ENCODE measurements at regions not wholly inside any gene's neighbourhood (a gene's known extent, or its start where the extent isn't known, plus 50 kb on each side); places are given as distances from the start of the nearest gene placed in this dataset.

- H3K4me1 Mint-ChIP-seq: peaks cover 15% of the 10 kb centered on the region
- H3K9me3 Mint-ChIP-seq: peaks cover 22% of the 10 kb centered on the region
- H3K27ac Mint-ChIP-seq: no peak overlapping the region
- POLR2A ChIA-PET: no interaction called here
- 0 out of 2 replicates have a peak, but pooled peaks cover 3% of the 10 kb centered on the region for H3K36me3 Mint-ChIP-seq
- no peak for TF ChIP-seq ZNF671 (CRISPR knock-in tag; IDR thresholded peaks at IDR 0.05)
- TF ChIP-seq, protein P1, sequence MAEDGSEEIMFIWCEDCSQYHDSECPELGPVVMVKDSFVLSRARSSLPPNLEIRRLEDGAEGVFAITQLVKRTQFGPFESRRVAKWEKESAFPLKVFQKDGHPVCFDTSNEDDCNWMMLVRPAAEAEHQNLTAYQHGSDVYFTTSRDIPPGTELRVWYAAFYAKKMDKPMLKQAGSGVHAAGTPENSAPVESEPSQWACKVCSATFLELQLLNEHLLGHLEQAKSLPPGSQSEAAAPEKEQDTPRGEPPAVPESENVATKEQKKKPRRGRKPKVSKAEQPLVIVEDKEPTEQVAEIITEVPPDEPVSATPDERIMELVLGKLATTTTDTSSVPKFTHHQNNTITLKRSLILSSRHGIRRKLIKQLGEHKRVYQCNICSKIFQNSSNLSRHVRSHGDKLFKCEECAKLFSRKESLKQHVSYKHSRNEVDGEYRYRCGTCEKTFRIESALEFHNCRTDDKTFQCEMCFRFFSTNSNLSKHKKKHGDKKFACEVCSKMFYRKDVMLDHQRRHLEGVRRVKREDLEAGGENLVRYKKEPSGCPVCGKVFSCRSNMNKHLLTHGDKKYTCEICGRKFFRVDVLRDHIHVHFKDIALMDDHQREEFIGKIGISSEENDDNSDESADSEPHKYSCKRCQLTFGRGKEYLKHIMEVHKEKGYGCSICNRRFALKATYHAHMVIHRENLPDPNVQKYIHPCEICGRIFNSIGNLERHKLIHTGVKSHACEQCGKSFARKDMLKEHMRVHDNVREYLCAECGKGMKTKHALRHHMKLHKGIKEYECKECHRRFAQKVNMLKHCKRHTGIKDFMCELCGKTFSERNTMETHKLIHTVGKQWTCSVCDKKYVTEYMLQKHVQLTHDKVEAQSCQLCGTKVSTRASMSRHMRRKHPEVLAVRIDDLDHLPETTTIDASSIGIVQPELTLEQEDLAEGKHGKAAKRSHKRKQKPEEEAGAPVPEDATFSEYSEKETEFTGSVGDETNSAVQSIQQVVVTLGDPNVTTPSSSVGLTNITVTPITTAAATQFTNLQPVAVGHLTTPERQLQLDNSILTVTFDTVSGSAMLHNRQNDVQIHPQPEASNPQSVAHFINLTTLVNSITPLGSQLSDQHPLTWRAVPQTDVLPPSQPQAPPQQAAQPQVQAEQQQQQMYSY (CRISPR knock-in tag; IDR thresholded peaks at IDR 0.05): no peak
- no peak for ATAC-seq
- DNase-seq (ENCODE audit: low spot score): no peak
- H3K27me3 Mint-ChIP-seq (ENCODE audit: low read depth): no peaks in the 10 kb centered on the region
- H3K4me3 Mint-ChIP-seq: no peak overlapping the region
- CTCF ChIA-PET: no interaction called here
Measured at GRCh38 chr11:86741839-86742805, 58.2 kb upstream of the PRSS23 start.

GRCh38 chr11:86741484-86741835 lies 58.9 kb upstream of the PRSS23 start:
- ChIA-PET POLR2A (no interaction called here), CTCF (no interaction called here)
- Mint-ChIP-seq H3K27me3 (ENCODE audit: low read depth) (no peaks in the 10 kb centered on the region), H3K4me1 (peaks cover 15% of the 10 kb centered on the region), H3K4me3 (no peak overlapping the region), H3K27ac (peak overlapping the region; percentile 95; the same call in 1 of the 2 replicates), H3K36me3 (0 out of 2 replicates have a peak, but pooled peaks cover 3% of the 10 kb centered on the region), H3K9me3 (peaks cover 22% of the 10 kb centered on the region)
- DNase-seq (ENCODE audit: low spot score): no peak
- ATAC-seq: no peak
- TF ChIP-seq TEAD4 (CRISPR knock-in tag; IDR thresholded peaks at IDR 0.05) (no peak), NFYB (CRISPR knock-in tag; conservative IDR thresholded peaks at IDR 0.05; ENCODE audit: low read depth) (no peak), JAZF1 (CRISPR knock-in tag; IDR thresholded peaks at IDR 0.05) (no peak), TP53 (CRISPR knock-in tag; IDR thresholded peaks at IDR 0.05) (no peak), E2F4 (CRISPR knock-in tag; IDR thresholded peaks at IDR 0.05; ENCODE audit: borderline replicate concordance, low read depth) (no peak), E2F1 (CRISPR knock-in tag; IDR thresholded peaks at IDR 0.05) (no peak), RORB (CRISPR knock-in tag; IDR thresholded peaks at IDR 0.05) (no peak), ZNF416 (CRISPR knock-in tag; IDR thresholded peaks at IDR 0.05) (no peak), SOX15 (CRISPR knock-in tag; IDR thresholded peaks at IDR 0.05) (no peak), OVOL2 (CRISPR knock-in tag; IDR thresholded peaks at IDR 0.05; ENCODE audit: borderline replicate concordance) (no peak), ATF1 (CRISPR knock-in tag; IDR thresholded peaks at IDR 0.05) (no peak)
- TF ChIP-seq, protein P1 (CRISPR knock-in tag; IDR thresholded peaks at IDR 0.05): no peak
- TF ChIP-seq, protein P2, sequence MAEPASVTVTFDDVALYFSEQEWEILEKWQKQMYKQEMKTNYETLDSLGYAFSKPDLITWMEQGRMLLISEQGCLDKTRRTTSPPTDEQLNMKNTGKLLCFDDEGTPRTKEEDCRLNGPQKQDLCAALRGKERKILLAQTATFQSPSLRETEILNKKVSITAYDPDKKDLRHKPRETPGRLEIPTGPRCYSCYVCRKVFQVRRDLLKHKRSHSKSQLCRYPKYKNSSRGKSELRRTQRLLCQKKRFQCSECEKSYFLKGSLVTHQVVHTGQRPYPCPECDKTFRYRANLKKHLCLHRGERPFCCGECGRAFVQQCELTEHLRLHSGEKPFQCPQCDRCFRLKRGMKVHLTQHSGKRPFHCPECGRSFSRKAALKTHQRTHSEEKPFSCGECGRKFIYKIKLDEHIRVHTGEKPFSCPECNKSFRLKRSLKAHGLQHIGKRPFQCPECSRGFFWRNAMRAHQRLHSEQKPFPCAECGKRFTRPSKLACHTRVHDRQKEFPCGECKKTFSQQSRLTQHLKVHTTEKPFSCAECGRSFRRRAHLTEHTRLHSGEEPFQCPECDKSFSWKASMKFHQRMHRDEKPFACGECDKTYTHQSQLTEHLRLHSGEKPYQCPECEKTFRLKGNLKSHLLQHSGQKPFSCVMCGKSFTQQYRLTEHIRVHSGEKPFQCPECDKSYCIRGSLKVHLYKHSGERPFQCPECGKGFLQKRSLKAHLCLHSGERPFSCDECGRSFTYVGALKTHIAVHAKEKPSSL (CRISPR knock-in tag; conservative IDR thresholded peaks at IDR 0.05): no peak
- TF ChIP-seq, protein P3, sequence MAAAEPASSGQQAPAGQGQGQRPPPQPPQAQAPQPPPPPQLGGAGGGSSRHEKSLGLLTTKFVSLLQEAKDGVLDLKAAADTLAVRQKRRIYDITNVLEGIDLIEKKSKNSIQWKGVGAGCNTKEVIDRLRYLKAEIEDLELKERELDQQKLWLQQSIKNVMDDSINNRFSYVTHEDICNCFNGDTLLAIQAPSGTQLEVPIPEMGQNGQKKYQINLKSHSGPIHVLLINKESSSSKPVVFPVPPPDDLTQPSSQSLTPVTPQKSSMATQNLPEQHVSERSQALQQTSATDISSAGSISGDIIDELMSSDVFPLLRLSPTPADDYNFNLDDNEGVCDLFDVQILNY (CRISPR knock-in tag; IDR thresholded peaks at IDR 0.05): no peak
- TF ChIP-seq, protein P4, sequence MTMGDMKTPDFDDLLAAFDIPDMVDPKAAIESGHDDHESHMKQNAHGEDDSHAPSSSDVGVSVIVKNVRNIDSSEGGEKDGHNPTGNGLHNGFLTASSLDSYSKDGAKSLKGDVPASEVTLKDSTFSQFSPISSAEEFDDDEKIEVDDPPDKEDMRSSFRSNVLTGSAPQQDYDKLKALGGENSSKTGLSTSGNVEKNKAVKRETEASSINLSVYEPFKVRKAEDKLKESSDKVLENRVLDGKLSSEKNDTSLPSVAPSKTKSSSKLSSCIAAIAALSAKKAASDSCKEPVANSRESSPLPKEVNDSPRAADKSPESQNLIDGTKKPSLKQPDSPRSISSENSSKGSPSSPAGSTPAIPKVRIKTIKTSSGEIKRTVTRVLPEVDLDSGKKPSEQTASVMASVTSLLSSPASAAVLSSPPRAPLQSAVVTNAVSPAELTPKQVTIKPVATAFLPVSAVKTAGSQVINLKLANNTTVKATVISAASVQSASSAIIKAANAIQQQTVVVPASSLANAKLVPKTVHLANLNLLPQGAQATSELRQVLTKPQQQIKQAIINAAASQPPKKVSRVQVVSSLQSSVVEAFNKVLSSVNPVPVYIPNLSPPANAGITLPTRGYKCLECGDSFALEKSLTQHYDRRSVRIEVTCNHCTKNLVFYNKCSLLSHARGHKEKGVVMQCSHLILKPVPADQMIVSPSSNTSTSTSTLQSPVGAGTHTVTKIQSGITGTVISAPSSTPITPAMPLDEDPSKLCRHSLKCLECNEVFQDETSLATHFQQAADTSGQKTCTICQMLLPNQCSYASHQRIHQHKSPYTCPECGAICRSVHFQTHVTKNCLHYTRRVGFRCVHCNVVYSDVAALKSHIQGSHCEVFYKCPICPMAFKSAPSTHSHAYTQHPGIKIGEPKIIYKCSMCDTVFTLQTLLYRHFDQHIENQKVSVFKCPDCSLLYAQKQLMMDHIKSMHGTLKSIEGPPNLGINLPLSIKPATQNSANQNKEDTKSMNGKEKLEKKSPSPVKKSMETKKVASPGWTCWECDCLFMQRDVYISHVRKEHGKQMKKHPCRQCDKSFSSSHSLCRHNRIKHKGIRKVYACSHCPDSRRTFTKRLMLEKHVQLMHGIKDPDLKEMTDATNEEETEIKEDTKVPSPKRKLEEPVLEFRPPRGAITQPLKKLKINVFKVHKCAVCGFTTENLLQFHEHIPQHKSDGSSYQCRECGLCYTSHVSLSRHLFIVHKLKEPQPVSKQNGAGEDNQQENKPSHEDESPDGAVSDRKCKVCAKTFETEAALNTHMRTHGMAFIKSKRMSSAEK (CRISPR knock-in tag; IDR thresholded peaks at IDR 0.05; ENCODE audit: borderline replicate concordance): no peak
